ENCODE measurements at regions not wholly inside any gene's neighbourhood (a gene's known extent, or its start where the extent isn't known, plus 50 kb on each side); places are given as distances from the start of the nearest gene placed in this dataset.

GRCh38 chr3:66622756-66623457 is 122.1 kb upstream of the LRIG1 start:
- TF ChIP-seq, protein P1, sequence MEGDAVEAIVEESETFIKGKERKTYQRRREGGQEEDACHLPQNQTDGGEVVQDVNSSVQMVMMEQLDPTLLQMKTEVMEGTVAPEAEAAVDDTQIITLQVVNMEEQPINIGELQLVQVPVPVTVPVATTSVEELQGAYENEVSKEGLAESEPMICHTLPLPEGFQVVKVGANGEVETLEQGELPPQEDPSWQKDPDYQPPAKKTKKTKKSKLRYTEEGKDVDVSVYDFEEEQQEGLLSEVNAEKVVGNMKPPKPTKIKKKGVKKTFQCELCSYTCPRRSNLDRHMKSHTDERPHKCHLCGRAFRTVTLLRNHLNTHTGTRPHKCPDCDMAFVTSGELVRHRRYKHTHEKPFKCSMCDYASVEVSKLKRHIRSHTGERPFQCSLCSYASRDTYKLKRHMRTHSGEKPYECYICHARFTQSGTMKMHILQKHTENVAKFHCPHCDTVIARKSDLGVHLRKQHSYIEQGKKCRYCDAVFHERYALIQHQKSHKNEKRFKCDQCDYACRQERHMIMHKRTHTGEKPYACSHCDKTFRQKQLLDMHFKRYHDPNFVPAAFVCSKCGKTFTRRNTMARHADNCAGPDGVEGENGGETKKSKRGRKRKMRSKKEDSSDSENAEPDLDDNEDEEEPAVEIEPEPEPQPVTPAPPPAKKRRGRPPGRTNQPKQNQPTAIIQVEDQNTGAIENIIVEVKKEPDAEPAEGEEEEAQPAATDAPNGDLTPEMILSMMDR (IDR thresholded peaks at IDR 0.05; ENCODE audit: low read depth, low read length, missing input control), result no peak
- no peak for TF ChIP-seq ZBTB33 (IDR thresholded peaks at IDR 0.05)
- no peak for TF ChIP-seq GABPA (IDR thresholded peaks at IDR 0.05 in 1 of 2, conservative IDR thresholded peaks at IDR 0.05 in 1 of 2)
- no peak for TF ChIP-seq MAX (IDR thresholded peaks at IDR 0.05)
- TF ChIP-seq HNF4G (IDR thresholded peaks at IDR 0.05), result no peak
- TF ChIP-seq TAF1 (conservative IDR thresholded peaks at IDR 0.05), result no peak
- no peak for TF ChIP-seq RAD21 (IDR thresholded peaks at IDR 0.05)
- TF ChIP-seq ATF3 (IDR thresholded peaks at IDR 0.05), result no peak

Measured in liver (tissue), 3 donors.